Keratinocyte (primary cell): ENCODE measurements at regions not wholly inside any gene's neighbourhood (a gene's known extent, or its start where the extent isn't known, plus 50 kb on each side); places are given as distances from the start of the nearest gene placed in this dataset.
A peak's percentile ranks its signal among the peaks of the same experiment; 100 is the strongest.

Experiments
- DNase-seq: peaks from one replicate; pipeline ENCODE4 v3.0.0-alpha.2; 2011; ENCODE audit warnings: low read depth, missing footprints, low spot score
- FAIRE-seq: peaks from 2 replicates; lab custom pipeline; 2011; peaks lifted over from hg19 to GRCh38; lab: Jason Lieb, UNC
- H2AFZ ChIP-seq: 2 replicates; pipeline ENCODE4 v1.6.0; 2012; ENCODE audit warnings: low read length, control low read depth, inconsistent platforms; ENCODE audit not compliant: control insufficient read depth
- H3K27ac ChIP-seq: 2 replicates; pipeline ENCODE4 v1.5.1; 2011; ENCODE audit warnings: low read length; ENCODE audit not compliant: control insufficient read depth, insufficient read depth
- H3K27me3 ChIP-seq: 3 replicates; pipeline ENCODE4 v1.6.0; 2011; ENCODE audit warnings: low read length; ENCODE audit not compliant: control insufficient read depth, insufficient read depth; ENCODE audit errors: extremely low read depth
- H3K36me3 ChIP-seq, 2 experiments: 2 replicates in 1 of 2; 3 replicates in 1 of 2; pipeline ENCODE4 v1.5.1; 2011; ENCODE audit warnings: low read length in 2 of 2, mild to moderate bottlenecking in 1 of 2; ENCODE audit not compliant: control insufficient read depth in 2 of 2, insufficient read depth in 2 of 2; ENCODE audit errors: extremely low read depth in 1 of 2
- H3K4me1 ChIP-seq: 3 replicates; pipeline ENCODE4 v1.5.1; 2011; ENCODE audit warnings: low read length; ENCODE audit not compliant: control insufficient read depth, insufficient read depth; ENCODE audit errors: extremely low read depth
- H3K4me2 ChIP-seq: 3 replicates; pipeline ENCODE4 v1.6.0; 2011; ENCODE audit warnings: low read depth, low read length; ENCODE audit not compliant: control insufficient read depth, insufficient read depth; ENCODE audit errors: extremely low read depth
- H3K4me3 ChIP-seq, 3 experiments: fragments of 200-600 bp in 1 of 3; sonication (generic) in 1 of 3; 2 replicates in 2 of 3; 3 replicates in 1 of 3; pipeline ENCODE4 v1.5.1; 2011 to 2016; ENCODE audit warnings: low read length in 3 of 3, mild to moderate bottlenecking in 3 of 3, control low read depth in 2 of 3, inconsistent platforms in 1 of 3, low read depth in 1 of 3, mixed read lengths in 1 of 3, mixed run types in 1 of 3, moderate library complexity in 1 of 3; ENCODE audit not compliant: control insufficient read depth in 2 of 3, insufficient read depth in 2 of 3; ENCODE audit errors: extremely low read depth in 1 of 3
- H3K79me2 ChIP-seq: 2 replicates; pipeline ENCODE4 v1.6.0; 2012; ENCODE audit warnings: low read length; ENCODE audit not compliant: control insufficient read depth, insufficient read depth
- H3K9ac ChIP-seq: 3 replicates; pipeline ENCODE4 v1.6.0; 2011; ENCODE audit warnings: low read length; ENCODE audit not compliant: control insufficient read depth, insufficient read depth; ENCODE audit errors: extremely low read depth
- H3K9me1 ChIP-seq: 3 replicates; pipeline ENCODE4 v1.6.0; 2011; ENCODE audit warnings: low read length; ENCODE audit not compliant: control insufficient read depth, insufficient read depth; ENCODE audit errors: extremely low read depth
- H3K9me3 ChIP-seq: 2 replicates; pipeline ENCODE4 v1.5.1; 2012; ENCODE audit warnings: low read depth, low read length; ENCODE audit not compliant: control insufficient read depth
- H4K20me1 ChIP-seq: 3 replicates; pipeline ENCODE4 v1.6.0; 2011; ENCODE audit warnings: low read length; ENCODE audit not compliant: control insufficient read depth, insufficient read depth; ENCODE audit errors: extremely low read depth
- EZH2 ChIP-seq: IDR thresholded peaks from one replicate; pipeline ENCODE4 v1.6.1; 2012; ENCODE audit warnings: inconsistent platforms, mild to moderate bottlenecking, low read length, moderate library complexity
- dilution Hi-C: fragments of 300-500 bp; cut with MboI; formaldehyde crosslinking; loops from one replicate; pipeline ENCODE4 v1.7.0; 2020; ENCODE audit warnings: low sequenced_read_pairs; ENCODE audit not compliant: extremely low pct_ligation_motif_present
- TF ChIP-seq, protein P1 (sequence below), 3 experiments: IDR thresholded peaks in 1 of 3; conservative IDR thresholded peaks in 1 of 3; optimal IDR thresholded peaks in 1 of 3; 2 replicates in 2 of 3; 3 replicates in 1 of 3; pipeline versions ENCODE3 to v1.5.1; 2011; ENCODE audit warnings: low read length in 3 of 3, mild to moderate bottlenecking in 3 of 3, moderate library complexity in 2 of 3, control low read depth in 1 of 3, inconsistent platforms in 1 of 3; ENCODE audit not compliant: insufficient read depth in 2 of 3; ENCODE audit errors: extremely low read depth in 1 of 3

DNA sequence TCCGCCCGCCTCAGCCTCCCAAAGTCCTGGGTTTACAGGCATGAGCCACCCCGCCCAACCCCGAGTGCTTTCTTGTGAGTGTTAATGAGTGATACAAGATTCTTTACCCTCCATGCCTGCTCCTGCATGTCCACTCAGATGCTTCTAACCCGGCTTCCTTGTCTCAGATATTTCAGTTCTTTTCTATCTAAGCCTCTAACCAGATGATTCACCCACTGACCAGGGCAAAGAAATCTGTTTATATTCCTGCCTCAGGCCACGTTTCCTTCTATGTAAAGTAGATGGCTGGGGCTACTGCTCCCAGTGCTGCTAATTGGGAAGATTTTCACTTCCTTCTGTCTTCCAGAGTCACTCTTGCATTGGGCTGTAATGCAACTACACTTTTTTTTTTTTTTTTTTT is 395.1 kb upstream of the ANKRD30A start:
- no peak for DNase-seq

DNA sequence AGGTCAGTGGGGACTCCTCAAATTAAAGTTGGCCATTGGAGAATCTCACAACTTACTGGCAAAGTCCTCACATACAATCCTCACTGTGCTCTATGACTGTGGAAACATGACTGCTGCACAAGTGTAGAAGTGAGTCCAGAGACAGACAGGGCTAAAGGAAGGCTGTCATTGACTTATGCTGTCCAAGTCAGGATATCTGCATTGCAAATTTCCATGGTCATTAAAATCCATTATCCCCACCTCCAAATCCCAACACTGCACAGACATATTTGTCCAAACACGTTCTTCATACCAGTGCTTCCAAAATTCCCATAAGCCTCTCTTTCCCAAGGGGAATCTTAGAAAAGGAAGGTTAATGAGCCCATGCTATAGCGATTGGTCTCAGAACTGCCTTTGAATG is 396.8 kb upstream of the ANKRD30A start:
- Histone ChIP-seq H4K20me1 (no peaks in the 10 kb centered on the region), H3K4me1 (peaks cover 11% of the 10 kb centered on the region), H3K9me1 (no peaks in the 10 kb centered on the region), H3K9me3 (no peaks in the 10 kb centered on the region), H3K4me3 (no peak overlapping the region), H2AFZ (peak overlapping the region; percentile 16), H3K4me2 (no peak overlapping the region), H3K27me3 (no peaks in the 10 kb centered on the region), H3K36me3 (no peaks in the 10 kb centered on the region), H3K27ac (no peak overlapping the region), H3K79me2 (no peaks in the 10 kb centered on the region), H3K9ac (no peak overlapping the region)
- dilution Hi-C loops, result no loop called here
- no peak for FAIRE-seq
- TF ChIP-seq EZH2, result no peak
- TF ChIP-seq, protein P1, sequence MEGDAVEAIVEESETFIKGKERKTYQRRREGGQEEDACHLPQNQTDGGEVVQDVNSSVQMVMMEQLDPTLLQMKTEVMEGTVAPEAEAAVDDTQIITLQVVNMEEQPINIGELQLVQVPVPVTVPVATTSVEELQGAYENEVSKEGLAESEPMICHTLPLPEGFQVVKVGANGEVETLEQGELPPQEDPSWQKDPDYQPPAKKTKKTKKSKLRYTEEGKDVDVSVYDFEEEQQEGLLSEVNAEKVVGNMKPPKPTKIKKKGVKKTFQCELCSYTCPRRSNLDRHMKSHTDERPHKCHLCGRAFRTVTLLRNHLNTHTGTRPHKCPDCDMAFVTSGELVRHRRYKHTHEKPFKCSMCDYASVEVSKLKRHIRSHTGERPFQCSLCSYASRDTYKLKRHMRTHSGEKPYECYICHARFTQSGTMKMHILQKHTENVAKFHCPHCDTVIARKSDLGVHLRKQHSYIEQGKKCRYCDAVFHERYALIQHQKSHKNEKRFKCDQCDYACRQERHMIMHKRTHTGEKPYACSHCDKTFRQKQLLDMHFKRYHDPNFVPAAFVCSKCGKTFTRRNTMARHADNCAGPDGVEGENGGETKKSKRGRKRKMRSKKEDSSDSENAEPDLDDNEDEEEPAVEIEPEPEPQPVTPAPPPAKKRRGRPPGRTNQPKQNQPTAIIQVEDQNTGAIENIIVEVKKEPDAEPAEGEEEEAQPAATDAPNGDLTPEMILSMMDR (optimal IDR thresholded peaks at IDR 0.05 in 1 of 3, IDR thresholded peaks at IDR 0.05 in 1 of 3, conservative IDR thresholded peaks at IDR 0.05 in 1 of 3; ENCODE audit: extremely low read depth in 1 of 3, insufficient read depth in 2 of 3, low read length in 3 of 3), result no peak
- no peak for DNase-seq

More for the DNA sequence above, 395.1 kb upstream of the ANKRD30A start:
- Histone ChIP-seq H3K79me2 (no peaks in the 10 kb centered on the region), H3K9ac (no peak overlapping the region), H3K27ac (no peak overlapping the region), H3K4me3 (no peak overlapping the region), H4K20me1 (no peaks in the 10 kb centered on the region), H3K27me3 (no peaks in the 10 kb centered on the region), H2AFZ (no peak overlapping the region), H3K9me3 (no peaks in the 10 kb centered on the region), H3K9me1 (no peaks in the 10 kb centered on the region), H3K36me3 (no peaks in the 10 kb centered on the region), H3K4me2 (no peak overlapping the region), H3K4me1 (peaks cover 10% of the 10 kb centered on the region)
- no peak for FAIRE-seq
- dilution Hi-C loops, result no loop called here
- no peak for TF ChIP-seq EZH2
- TF ChIP-seq, protein P1 (optimal IDR thresholded peaks at IDR 0.05 in 1 of 3, IDR thresholded peaks at IDR 0.05 in 1 of 3, conservative IDR thresholded peaks at IDR 0.05 in 1 of 3; ENCODE audit: extremely low read depth in 1 of 3, insufficient read depth in 2 of 3, low read length in 3 of 3), result no peak
